ENCODE measurements at regions not wholly inside any gene's neighbourhood (a gene's known extent, or its start where the extent isn't known, plus 50 kb on each side); places are given as distances from the start of the nearest gene placed in this dataset.

GRCh38 chr2:14459786-14460325 is 172.7 kb upstream of the LRATD1 start:
- Histone ChIP-seq H3K27ac (ENCODE audit: low read length) (no peak overlapping the region), H3K79me2 (ENCODE audit: low read length) (no peaks in the 10 kb centered on the region), H4K20me1 (ENCODE audit: insufficient read depth, low read length) (no peaks in the 10 kb centered on the region), H3K4me3 (ENCODE audit: low read length) (no peak overlapping the region), H3K9me3 (ENCODE audit: insufficient read depth, low read length) (peaks cover 7% of the 10 kb centered on the region), H3K4me1 (ENCODE audit: low read length) (no peaks in the 10 kb centered on the region), H3K4me2 (ENCODE audit: low read length) (no peak overlapping the region), H3K9ac (ENCODE audit: low read length) (no peak overlapping the region), H3K27me3 (ENCODE audit: low read depth, low read length) (no peaks in the 10 kb centered on the region), H3K36me3 (replicated peaks; ENCODE audit: low read depth, low read length) (no peaks in the 10 kb centered on the region), H2AFZ (ENCODE audit: low read depth, low read length) (no peak overlapping the region)
- TF ChIP-seq, protein P1, sequence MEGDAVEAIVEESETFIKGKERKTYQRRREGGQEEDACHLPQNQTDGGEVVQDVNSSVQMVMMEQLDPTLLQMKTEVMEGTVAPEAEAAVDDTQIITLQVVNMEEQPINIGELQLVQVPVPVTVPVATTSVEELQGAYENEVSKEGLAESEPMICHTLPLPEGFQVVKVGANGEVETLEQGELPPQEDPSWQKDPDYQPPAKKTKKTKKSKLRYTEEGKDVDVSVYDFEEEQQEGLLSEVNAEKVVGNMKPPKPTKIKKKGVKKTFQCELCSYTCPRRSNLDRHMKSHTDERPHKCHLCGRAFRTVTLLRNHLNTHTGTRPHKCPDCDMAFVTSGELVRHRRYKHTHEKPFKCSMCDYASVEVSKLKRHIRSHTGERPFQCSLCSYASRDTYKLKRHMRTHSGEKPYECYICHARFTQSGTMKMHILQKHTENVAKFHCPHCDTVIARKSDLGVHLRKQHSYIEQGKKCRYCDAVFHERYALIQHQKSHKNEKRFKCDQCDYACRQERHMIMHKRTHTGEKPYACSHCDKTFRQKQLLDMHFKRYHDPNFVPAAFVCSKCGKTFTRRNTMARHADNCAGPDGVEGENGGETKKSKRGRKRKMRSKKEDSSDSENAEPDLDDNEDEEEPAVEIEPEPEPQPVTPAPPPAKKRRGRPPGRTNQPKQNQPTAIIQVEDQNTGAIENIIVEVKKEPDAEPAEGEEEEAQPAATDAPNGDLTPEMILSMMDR (IDR thresholded peaks at IDR 0.05; ENCODE audit: low read depth, low read length): no peak
- TF ChIP-seq EZH2phosphoT487 (IDR thresholded peaks at IDR 0.05; ENCODE audit: low read depth): no peak

- Histone ChIP-seq H2AFZ (ENCODE audit: low read depth, low read length) (no peak overlapping the region), H3K79me2 (ENCODE audit: low read length) (no peaks in the 10 kb centered on the region), H3K27ac (ENCODE audit: low read length) (no peak overlapping the region), H3K36me3 (replicated peaks; ENCODE audit: low read depth, low read length) (no peaks in the 10 kb centered on the region), H3K4me3 (ENCODE audit: low read length) (no peak overlapping the region), H3K9me3 (ENCODE audit: insufficient read depth, low read length) (no peaks in the 10 kb centered on the region), H3K4me1 (ENCODE audit: low read length) (peaks cover 5% of the 10 kb centered on the region; the same call in 1 of the 2 replicates), H3K4me2 (ENCODE audit: low read length) (no peak overlapping the region), H3K27me3 (ENCODE audit: low read depth, low read length) (no peaks in the 10 kb centered on the region), H3K9ac (ENCODE audit: low read length) (no peak overlapping the region), H4K20me1 (ENCODE audit: insufficient read depth, low read length) (no peaks in the 10 kb centered on the region)
- TF ChIP-seq EZH2phosphoT487 (IDR thresholded peaks at IDR 0.05; ENCODE audit: low read depth): no peak
- TF ChIP-seq, protein P1 (IDR thresholded peaks at IDR 0.05; ENCODE audit: low read depth, low read length): no peak
Observed at GRCh38 chr2:14475994-14476393, 156.5 kb upstream of the LRATD1 start.

DNA sequence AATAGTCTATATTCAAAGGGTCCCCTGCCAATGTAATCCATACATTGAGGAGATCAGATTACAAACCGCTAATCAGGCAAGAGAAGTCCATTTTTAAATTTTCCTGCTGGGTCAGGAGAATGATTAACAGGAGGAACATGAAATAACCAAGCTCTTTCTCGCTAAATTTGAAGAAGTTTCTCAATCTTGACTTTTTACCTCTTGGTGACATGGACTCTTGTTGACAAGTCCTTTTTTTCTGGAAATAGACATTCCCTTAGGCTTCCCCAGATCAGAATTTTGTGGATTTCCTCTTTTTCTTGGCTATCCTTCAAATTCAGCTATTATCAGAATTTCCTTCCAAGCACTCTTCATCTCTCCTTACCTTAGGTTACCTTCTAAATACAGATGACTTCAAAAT is 153.0 kb upstream of the LRATD1 start:
- Histone ChIP-seq H3K4me2 (ENCODE audit: low read length) (no peak overlapping the region), H4K20me1 (ENCODE audit: insufficient read depth, low read length) (no peaks in the 10 kb centered on the region), H3K79me2 (ENCODE audit: low read length) (no peaks in the 10 kb centered on the region), H3K27me3 (ENCODE audit: low read depth, low read length) (no peaks in the 10 kb centered on the region), H3K36me3 (replicated peaks; ENCODE audit: low read depth, low read length) (no peaks in the 10 kb centered on the region), H3K4me1 (ENCODE audit: low read length) (peaks cover 5% of the 10 kb centered on the region; the same call in 1 of the 2 replicates), H3K27ac (ENCODE audit: low read length) (no peak overlapping the region), H3K4me3 (ENCODE audit: low read length) (no peak overlapping the region), H3K9ac (ENCODE audit: low read length) (no peak overlapping the region), H3K9me3 (ENCODE audit: insufficient read depth, low read length) (no peaks in the 10 kb centered on the region), H2AFZ (ENCODE audit: low read depth, low read length) (no peak overlapping the region)
- TF ChIP-seq, protein P1 (IDR thresholded peaks at IDR 0.05; ENCODE audit: low read depth, low read length): no peak
- no peak for TF ChIP-seq EZH2phosphoT487 (IDR thresholded peaks at IDR 0.05; ENCODE audit: low read depth)

DNA sequence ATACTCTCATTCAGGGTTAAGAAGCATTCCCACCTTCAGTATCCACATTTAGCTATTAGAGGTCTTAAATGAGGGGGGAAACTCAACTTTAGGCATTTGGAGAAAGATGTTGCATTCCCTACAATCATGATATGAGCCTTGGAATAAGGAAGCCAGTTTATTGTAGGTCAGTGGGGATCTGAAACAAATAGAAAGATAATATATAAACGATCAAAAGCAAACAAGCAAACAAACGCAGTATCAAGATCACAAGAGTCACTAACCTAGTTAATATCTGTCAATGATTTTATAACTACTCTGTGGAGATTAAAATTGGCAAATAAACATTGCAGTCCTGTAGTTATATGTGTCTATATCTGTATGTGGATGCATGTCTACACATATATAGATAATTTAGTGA is 152.4 kb upstream of the LRATD1 start:
- TF ChIP-seq, protein P1 (IDR thresholded peaks at IDR 0.05; ENCODE audit: low read depth, low read length): no peak
- no peak for TF ChIP-seq EZH2phosphoT487 (IDR thresholded peaks at IDR 0.05; ENCODE audit: low read depth)
- peaks cover 5% of the 10 kb centered on the region; the same call in 1 of the 2 replicates for H3K4me1 ChIP-seq (ENCODE audit: low read length)
- no peaks in the 10 kb centered on the region for H3K79me2 ChIP-seq (ENCODE audit: low read length)
- no peak overlapping the region for H2AFZ ChIP-seq (ENCODE audit: low read depth, low read length)
- H3K36me3 ChIP-seq (replicated peaks; ENCODE audit: low read depth, low read length): no peaks in the 10 kb centered on the region
- no peaks in the 10 kb centered on the region for H3K27me3 ChIP-seq (ENCODE audit: low read depth, low read length)
- no peaks in the 10 kb centered on the region for H4K20me1 ChIP-seq (ENCODE audit: insufficient read depth, low read length)
- H3K27ac ChIP-seq (ENCODE audit: low read length): no peak overlapping the region
- no peak overlapping the region for H3K4me3 ChIP-seq (ENCODE audit: low read length)
- H3K9me3 ChIP-seq (ENCODE audit: insufficient read depth, low read length): no peaks in the 10 kb centered on the region
- H3K4me2 ChIP-seq (ENCODE audit: low read length): no peak overlapping the region
- no peak overlapping the region for H3K9ac ChIP-seq (ENCODE audit: low read length)

All from OCI-LY3 (cell line).